HG03064 (cell line): ENCODE measurements at regions not wholly inside any gene's neighbourhood (a gene's known extent, or its start where the extent isn't known, plus 50 kb on each side); places are given as distances from the start of the nearest gene placed in this dataset.

Experiments used
- ATAC-seq: cut with Tn5 transposase; IDR thresholded peaks from one replicate; pipeline ENCODE4 v1.9.1; 2021; ENCODE audit warnings: low read depth; ENCODE audit not compliant: unreplicated experiment

- no peak for ATAC-seq
Measured at GRCh38 chr3:159439346-159439745, 549.3 kb upstream of the IL12A start.

GRCh38 chr3:159441279-159441678, 547.4 kb upstream of the IL12A start:
- ATAC-seq, result no peak

GRCh38 chr3:159443266-159443665, 545.4 kb upstream of the IL12A start:
- ATAC-seq, result no peak

GRCh38 chr3:159447841-159448240, 540.8 kb upstream of the IL12A start:
- no peak for ATAC-seq

GRCh38 chr3:159448902-159449301, 539.7 kb upstream of the IL12A start:
- ATAC-seq, result no peak

GRCh38 chr3:159451067-159451466, 537.6 kb upstream of the IL12A start:
- no peak for ATAC-seq

- ATAC-seq, result no peak
Measured at GRCh38 chr3:159451482-159451881, 537.2 kb upstream of the IL12A start.

- ATAC-seq, result no peak
Measured at GRCh38 chr3:159453036-159453435, 535.6 kb upstream of the IL12A start.

GRCh38 chr3:159453945-159454344, 534.7 kb upstream of the IL12A start:
- ATAC-seq, result no peak

GRCh38 chr3:159455741-159456181, 532.9 kb upstream of the IL12A start:
- ATAC-seq, result no peak

- ATAC-seq, result no peak
Measured at GRCh38 chr3:159458010-159458409, 530.6 kb upstream of the IL12A start.

GRCh38 chr3:159458982-159459381, 529.7 kb upstream of the IL12A start:
- ATAC-seq, result no peak

- ATAC-seq, result no peak
Measured at GRCh38 chr3:159472611-159473010, 516.0 kb upstream of the IL12A start.

GRCh38 chr3:159473206-159473605, 515.4 kb upstream of the IL12A start:
- no peak for ATAC-seq

- no peak for ATAC-seq
Measured at GRCh38 chr3:159480046-159480445, 508.6 kb upstream of the IL12A start.

GRCh38 chr3:159482241-159482993, 506.2 kb upstream of the IL12A start:
- no peak for ATAC-seq

GRCh38 chr3:159482994-159483367, 505.7 kb upstream of the IL12A start:
- ATAC-seq, result no peak

- ATAC-seq, result no peak
Measured at GRCh38 chr3:159486580-159486979, 502.1 kb upstream of the IL12A start.

GRCh38 chr3:159487304-159487703, 501.3 kb upstream of the IL12A start:
- ATAC-seq, result no peak

GRCh38 chr3:159488602-159489001, 500.0 kb upstream of the IL12A start:
- ATAC-seq, result no peak

GRCh38 chr3:159497361-159497760, 491.3 kb upstream of the IL12A start:
- no peak for ATAC-seq

GRCh38 chr3:159499031-159499793, 489.4 kb upstream of the IL12A start:
- no peak for ATAC-seq
